PC-9 (cell line): ENCODE measurements at regions not wholly inside any gene's neighbourhood (a gene's known extent, or its start where the extent isn't known, plus 50 kb on each side); places are given as distances from the start of the nearest gene placed in this dataset.

Source experiments
- CTCF ChIP-seq: fragments of 200-600 bp; sonication (generic); conservative IDR thresholded peaks from 2 replicates; pipeline ENCODE4 v1.6.1; 2017; ENCODE audit warnings: mixed run types, antibody characterized with exemption, mild to moderate bottlenecking, moderate library complexity
- EZH2 ChIP-seq: fragments of 200-600 bp; sonication (generic); IDR thresholded peaks from 2 replicates; pipeline ENCODE4 v1.8.0; 2017; ENCODE audit warnings: antibody characterized with exemption, low read depth

GRCh38 chr11:13082588-13082987, 73.5 kb downstream of the RASSF10 start:
- TF ChIP-seq CTCF (no peak), EZH2 (no peak)
